ENCODE measurements at regions not wholly inside any gene's neighbourhood (a gene's known extent, or its start where the extent isn't known, plus 50 kb on each side); places are given as distances from the start of the nearest gene placed in this dataset.

DNA sequence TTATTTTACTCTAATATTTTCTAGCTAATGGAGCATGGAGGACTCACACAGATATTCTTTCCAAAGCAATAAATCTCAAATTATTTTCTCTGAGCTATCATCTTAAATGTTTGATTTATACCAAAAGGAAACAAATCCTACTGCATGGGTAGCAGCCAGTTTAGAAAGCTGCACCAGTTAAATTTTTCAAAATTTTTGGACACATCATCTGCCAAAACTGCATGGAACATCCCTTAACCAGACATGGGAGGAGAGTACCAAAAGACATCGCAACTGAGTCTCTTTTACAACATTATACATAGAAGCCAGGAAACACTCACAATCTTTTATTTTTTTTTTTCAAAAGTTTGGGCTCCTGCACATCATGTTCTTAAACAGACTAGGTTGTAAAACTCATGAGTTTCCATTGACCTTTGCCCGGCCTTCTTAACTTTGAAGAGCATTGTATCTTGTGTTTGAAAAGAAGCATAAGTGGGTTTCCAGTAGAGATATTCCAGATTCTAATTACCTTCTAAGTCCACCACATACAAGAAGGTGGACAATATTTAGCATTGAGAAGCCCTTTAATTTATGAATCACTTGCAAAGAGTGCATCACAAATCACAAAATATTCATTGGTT is 87.7 kb upstream of the HMGCLL1 start:
- intact Hi-C loops (cut with DNase I): no loop called here
- no peak for DNase-seq

DNA sequence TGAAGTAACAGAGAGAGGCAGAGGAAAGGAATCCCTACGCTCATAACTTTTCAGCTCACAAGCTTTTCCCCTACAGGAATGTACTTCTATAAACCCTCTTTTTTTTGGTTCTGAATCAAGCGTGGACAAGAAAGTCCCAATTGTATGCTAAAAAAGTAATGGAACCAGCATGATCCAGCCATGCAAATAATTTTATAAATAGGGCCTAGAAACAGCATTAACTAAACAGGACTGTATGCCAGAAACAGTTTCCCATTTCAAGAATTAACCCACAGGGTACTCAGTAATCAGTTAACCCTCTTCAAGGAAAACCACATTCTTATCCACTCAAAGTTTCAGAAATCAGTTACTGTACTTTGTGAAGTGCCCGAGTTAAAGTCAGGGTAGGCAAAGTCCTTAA is 87.0 kb upstream of the HMGCLL1 start:
- H3K27ac ChIP-seq: no peak overlapping the region
- H3K27me3 ChIP-seq: peaks cover 0 to 3% (median 0%) of the 10 kb centered on the region in 3 donors
- no peaks in the 10 kb centered on the region for H3K36me3 ChIP-seq
- intact Hi-C loops (cut with DNase I): no loop called here
- DNase-seq: no peak
- TF ChIP-seq POLR2AphosphoS5 (IDR thresholded peaks at IDR 0.05) (no peak), POLR2A (IDR thresholded peaks at IDR 0.05) (no peak), EP300 (IDR thresholded peaks at IDR 0.05) (no peak)
- TF ChIP-seq, protein P1, sequence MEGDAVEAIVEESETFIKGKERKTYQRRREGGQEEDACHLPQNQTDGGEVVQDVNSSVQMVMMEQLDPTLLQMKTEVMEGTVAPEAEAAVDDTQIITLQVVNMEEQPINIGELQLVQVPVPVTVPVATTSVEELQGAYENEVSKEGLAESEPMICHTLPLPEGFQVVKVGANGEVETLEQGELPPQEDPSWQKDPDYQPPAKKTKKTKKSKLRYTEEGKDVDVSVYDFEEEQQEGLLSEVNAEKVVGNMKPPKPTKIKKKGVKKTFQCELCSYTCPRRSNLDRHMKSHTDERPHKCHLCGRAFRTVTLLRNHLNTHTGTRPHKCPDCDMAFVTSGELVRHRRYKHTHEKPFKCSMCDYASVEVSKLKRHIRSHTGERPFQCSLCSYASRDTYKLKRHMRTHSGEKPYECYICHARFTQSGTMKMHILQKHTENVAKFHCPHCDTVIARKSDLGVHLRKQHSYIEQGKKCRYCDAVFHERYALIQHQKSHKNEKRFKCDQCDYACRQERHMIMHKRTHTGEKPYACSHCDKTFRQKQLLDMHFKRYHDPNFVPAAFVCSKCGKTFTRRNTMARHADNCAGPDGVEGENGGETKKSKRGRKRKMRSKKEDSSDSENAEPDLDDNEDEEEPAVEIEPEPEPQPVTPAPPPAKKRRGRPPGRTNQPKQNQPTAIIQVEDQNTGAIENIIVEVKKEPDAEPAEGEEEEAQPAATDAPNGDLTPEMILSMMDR (IDR thresholded peaks at IDR 0.05): no peak
- 82 to 90% methylated on average over 3 of the region's 3 CpGs for WGBS, 2 donors
- H3K9me3 ChIP-seq: peaks cover 0 to 20% (median 0%) of the 10 kb centered on the region in 4 donors
- peaks cover 0 to 12% (median 5%) of the 10 kb centered on the region in 4 donors for H3K4me1 ChIP-seq
- no peak overlapping the region for H3K4me3 ChIP-seq

More for the DNA sequence above, 87.7 kb upstream of the HMGCLL1 start:
- peaks cover 0 to 3% (median 0%) of the 10 kb centered on the region in 3 donors for H3K27me3 ChIP-seq
- no peak overlapping the region for H3K27ac ChIP-seq
- WGBS, 2 donors: 11 to 62% methylated on average over 2 of the region's 2 CpGs
- H3K9me3 ChIP-seq: peaks cover 0 to 15% (median 0%) of the 10 kb centered on the region in 4 donors
- H3K4me1 ChIP-seq: peaks cover 0 to 12% (median 5%) of the 10 kb centered on the region in 4 donors
- H3K4me3 ChIP-seq: no peak overlapping the region
- peak in 2 of 4 donors; percentile 17 to 48 for TF ChIP-seq POLR2AphosphoS5 (IDR thresholded peaks at IDR 0.05)
- no peak for TF ChIP-seq POLR2A (IDR thresholded peaks at IDR 0.05)
- no peaks in the 10 kb centered on the region for H3K36me3 ChIP-seq

DNA sequence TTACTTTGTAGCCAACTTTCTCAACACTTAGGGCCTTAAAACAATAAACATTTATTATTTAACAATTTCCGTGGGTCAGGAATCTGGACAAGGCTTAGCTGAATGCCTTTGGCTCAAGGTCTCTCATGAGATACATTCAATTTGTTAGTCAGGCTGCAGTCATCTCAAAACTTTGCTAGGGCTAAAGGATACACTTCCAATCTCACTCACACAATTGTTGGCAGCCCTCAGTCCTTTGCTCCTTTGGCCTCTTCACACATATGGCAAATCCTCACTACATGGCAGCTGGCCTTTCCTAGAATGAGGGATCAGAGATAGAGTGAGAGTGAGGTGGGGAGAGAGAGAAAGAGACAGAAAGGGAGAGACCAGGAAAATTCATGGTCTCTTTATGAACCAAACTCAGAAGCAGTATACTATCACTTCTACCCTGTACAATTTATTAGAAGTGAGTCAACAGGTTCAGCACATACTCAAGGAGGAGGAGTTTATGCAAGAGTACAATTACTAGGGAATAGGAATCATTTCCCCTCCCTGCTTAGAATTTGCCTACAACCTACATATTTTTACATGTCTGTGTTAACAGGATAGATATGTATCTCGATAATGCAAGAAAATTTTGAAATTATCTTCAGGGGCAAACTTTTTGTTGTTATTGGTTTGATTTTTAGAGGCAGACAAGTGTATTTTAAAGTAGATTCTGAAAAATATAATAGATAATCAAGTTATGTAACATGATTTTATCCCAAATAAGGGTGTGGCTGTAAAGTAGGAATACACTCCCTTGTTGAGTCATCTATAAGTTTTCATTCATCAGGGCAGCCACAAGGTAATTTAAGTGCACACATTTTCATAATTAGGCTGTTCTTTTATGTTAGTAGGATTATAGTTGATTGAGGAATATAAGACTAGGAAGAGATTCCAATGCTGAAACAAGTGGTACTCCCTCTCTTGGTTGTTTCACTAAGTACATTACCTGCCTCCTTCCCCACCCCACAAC is 85.9 kb upstream of the HMGCLL1 start:
- peaks cover 0 to 20% (median 0%) of the 10 kb centered on the region in 4 donors for H3K9me3 ChIP-seq
- no peak for TF ChIP-seq POLR2A (IDR thresholded peaks at IDR 0.05)
- WGBS, 2 donors: 66 to 74% methylated on average over 2 of the region's 2 CpGs
- H3K4me3 ChIP-seq: no peak overlapping the region
- intact Hi-C loops (cut with DNase I): no loop called here
- no peaks in the 10 kb centered on the region for H3K36me3 ChIP-seq
- H3K27ac ChIP-seq: no peak overlapping the region
- H3K27me3 ChIP-seq: peaks cover 0 to 3% (median 0%) of the 10 kb centered on the region in 3 donors
- DNase-seq: no peak
- H3K4me1 ChIP-seq: peaks cover 0 to 12% (median 5%) of the 10 kb centered on the region in 4 donors

DNA sequence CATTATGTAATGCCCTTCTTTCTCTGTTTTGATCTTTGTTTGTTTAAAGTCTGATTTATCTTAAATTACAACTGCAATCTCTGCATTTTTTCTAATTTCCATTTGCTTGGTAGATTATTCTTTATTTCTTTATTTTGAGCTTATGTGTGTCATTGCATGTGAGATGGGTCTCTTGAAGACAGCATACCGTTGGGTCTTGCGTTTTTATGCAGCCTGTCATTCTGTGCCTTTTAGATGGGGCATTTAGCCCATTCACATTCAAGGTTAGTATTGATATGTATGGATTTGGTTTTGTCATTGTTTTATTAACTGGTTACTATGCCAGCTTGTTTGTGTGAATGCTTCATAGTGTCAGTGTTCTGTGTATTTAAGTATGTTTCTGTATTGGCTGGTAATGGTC is 84.9 kb upstream of the HMGCLL1 start:
- Histone ChIP-seq H3K4me3 (no peak overlapping the region), H3K9me3 (peaks cover 0 to 20% (median 0%) of the 10 kb centered on the region in 4 donors), H3K4me1 (peaks cover 0 to 12% (median 5%) of the 10 kb centered on the region in 4 donors), H3K27me3 (peaks cover 0 to 3% (median 0%) of the 10 kb centered on the region in 3 donors), H3K36me3 (no peaks in the 10 kb centered on the region), H3K27ac (no peak overlapping the region)
- intact Hi-C loops (cut with DNase I): no loop called here
- WGBS, 2 donors: 89 to 93% methylated on average over 2 of the region's 2 CpGs
- no peak for DNase-seq
- TF ChIP-seq EP300 (IDR thresholded peaks at IDR 0.05): no peak
- TF ChIP-seq POLR2A (IDR thresholded peaks at IDR 0.05): no peak
- TF ChIP-seq, protein P1 (IDR thresholded peaks at IDR 0.05): no peak
- no peak for TF ChIP-seq POLR2AphosphoS5 (IDR thresholded peaks at IDR 0.05)

DNA sequence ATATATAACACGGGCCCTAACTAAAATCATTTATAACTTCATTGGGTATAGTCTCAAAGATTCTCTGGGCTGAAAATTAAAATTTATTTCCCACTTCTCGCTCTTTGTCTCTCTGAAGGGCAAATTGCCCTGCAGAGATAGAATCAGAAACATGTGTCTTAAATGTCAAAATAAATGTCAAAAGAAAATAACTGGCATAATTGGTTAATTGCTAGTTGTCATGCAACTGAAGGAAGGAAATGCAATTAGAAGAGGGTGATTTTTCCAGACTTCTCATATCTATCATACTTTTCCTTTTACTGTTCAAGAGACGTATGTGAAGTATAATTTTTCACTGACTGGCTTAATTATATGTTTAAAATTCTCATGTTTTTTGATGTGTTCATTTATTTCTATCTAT is 80.3 kb upstream of the HMGCLL1 start:
- Histone ChIP-seq H3K4me3 (no peak overlapping the region), H3K27ac (no peak overlapping the region), H3K9me3 (peaks cover 0 to 20% (median 0%) of the 10 kb centered on the region in 4 donors), H3K27me3 (peaks cover 0 to 3% (median 0%) of the 10 kb centered on the region in 3 donors), H3K4me1 (no peaks in the 10 kb centered on the region), H3K36me3 (no peaks in the 10 kb centered on the region)
- intact Hi-C loops (cut with DNase I): no loop called here
- no peak for DNase-seq
- WGBS, 2 donors: 84 to 85% methylated on average over 3 of the region's 3 CpGs
- TF ChIP-seq POLR2A (IDR thresholded peaks at IDR 0.05) (no peak), POLR2AphosphoS5 (IDR thresholded peaks at IDR 0.05) (no peak), EP300 (IDR thresholded peaks at IDR 0.05) (no peak)
- TF ChIP-seq, protein P1 (IDR thresholded peaks at IDR 0.05): no peak
